HepG2 (cell line): ENCODE measurements at regions not wholly inside any gene's neighbourhood (a gene's known extent, or its start where the extent isn't known, plus 50 kb on each side); places are given as distances from the start of the nearest gene placed in this dataset.

ENCODE experiments used
- ATF7-NPFF ChIP-seq: sonication (generic); formaldehyde crosslinking; IDR thresholded peaks from 2 replicates; pipeline ENCODE4 v1.8.1; 2023; ENCODE audit warnings: mild to moderate bottlenecking, low read depth, missing genetic modification reagents, moderate library complexity
- CBX2 ChIP-seq, 2 experiments: fragments of 200-600 bp in 1 of 2; sonication (generic); formaldehyde crosslinking in 1 of 2; IDR thresholded peaks; 2 replicates each; pipeline versions ENCODE4 v1.7.0 to v1.8.1; 2018 to 2022; ENCODE audit warnings: low read depth in 2 of 2, low read length in 1 of 2, mild to moderate bottlenecking in 1 of 2, missing genetic modification reagents in 1 of 2
- EHMT2 ChIP-seq: fragments of 200-600 bp; sonication (generic); IDR thresholded peaks from 2 replicates; pipeline ENCODE4 v1.7.0; 2017; ENCODE audit warnings: antibody characterized with exemption, low read depth, low read length, borderline replicate concordance
- HES4 ChIP-seq: sonication (generic); formaldehyde crosslinking; IDR thresholded peaks from 2 replicates; pipeline ENCODE4 v1.9.0; 2021; ENCODE audit warnings: mild to moderate bottlenecking, missing genetic modification reagents, borderline replicate concordance
- KAT2B ChIP-seq: fragments of 150-350 bp; IDR thresholded peaks from 2 replicates; pipeline ENCODE4 v1.6.1; 2014; ENCODE audit warnings: low read depth, low read length, borderline replicate concordance
- MEF2D ChIP-seq: sonication (generic); formaldehyde crosslinking; IDR thresholded peaks from 2 replicates; pipeline ENCODE4 v1.5.1; 2020; ENCODE audit warnings: mild to moderate bottlenecking, missing genetic modification reagents
- PLRG1 ChIP-seq: fragments of 450-650 bp; conservative IDR thresholded peaks from 2 replicates; pipeline ENCODE4 v1.6.1; 2016
- RAD21 ChIP-seq: fragments of 450-650 bp; formaldehyde crosslinking; IDR thresholded peaks from 2 replicates; pipeline ENCODE4 v1.5.0; 2020; ENCODE audit warnings: mild to moderate bottlenecking
- REPIN1 ChIP-seq: sonication (generic); formaldehyde crosslinking; IDR thresholded peaks from 2 replicates; pipeline ENCODE4 v1.8.0; 2022; ENCODE audit warnings: missing genetic modification reagents, low read depth, mild to moderate bottlenecking, borderline replicate concordance
- ZBED4 ChIP-seq: sonication (generic); formaldehyde crosslinking; IDR thresholded peaks from 2 replicates; pipeline ENCODE4 v1.4.0; 2020; ENCODE audit warnings: missing genetic modification reagents, borderline replicate concordance
- ZNF121 ChIP-seq: sonication (generic); formaldehyde crosslinking; IDR thresholded peaks from 2 replicates; pipeline ENCODE4 v1.5.0; 2020; ENCODE audit warnings: mild to moderate bottlenecking, missing genetic modification reagents
- ZNF138 ChIP-seq: sonication (generic); formaldehyde crosslinking; IDR thresholded peaks from 2 replicates; pipeline ENCODE4 v1.5.0; 2020; ENCODE audit warnings: mild to moderate bottlenecking, low read depth, missing genetic modification reagents
- ZNF230 ChIP-seq: sonication (generic); formaldehyde crosslinking; IDR thresholded peaks from 2 replicates; pipeline ENCODE4 v1.4.0; 2020; ENCODE audit warnings: mild to moderate bottlenecking, missing genetic modification reagents
- ZNF33A ChIP-seq: sonication (generic); formaldehyde crosslinking; IDR thresholded peaks from 2 replicates; pipeline ENCODE4 v1.5.1; 2020; ENCODE audit warnings: missing genetic modification reagents, mild to moderate bottlenecking, moderate library complexity, borderline replicate concordance
- ZNF556 ChIP-seq: sonication (generic); formaldehyde crosslinking; IDR thresholded peaks from 2 replicates; pipeline ENCODE4 v1.4.0; 2020; ENCODE audit warnings: mild to moderate bottlenecking, missing genetic modification reagents, borderline replicate concordance
- ZSCAN21 ChIP-seq: sonication (generic); formaldehyde crosslinking; IDR thresholded peaks from 2 replicates; pipeline ENCODE4 v1.8.0; 2022; ENCODE audit warnings: mild to moderate bottlenecking, missing genetic modification reagents, moderate library complexity, borderline replicate concordance
- TF ChIP-seq, protein P1 (sequence below): sonication (generic); formaldehyde crosslinking; IDR thresholded peaks from 2 replicates; pipeline ENCODE4 v1.8.1; 2023; ENCODE audit warnings: mild to moderate bottlenecking, missing genetic modification reagents
- TF ChIP-seq, protein P2 (sequence below): sonication (generic); formaldehyde crosslinking; IDR thresholded peaks from 2 replicates; pipeline ENCODE4 v1.8.1; 2022; ENCODE audit warnings: low read depth, mild to moderate bottlenecking, missing genetic modification reagents
- TF ChIP-seq, protein P3 (sequence below): IDR thresholded peaks from 2 replicates; pipeline ENCODE4 v1.6.1; 2016; ENCODE audit warnings: control low read depth

- TF ChIP-seq REPIN1 (CRISPR knock-in tag), result peak; percentile 95
- TF ChIP-seq, protein P1, sequence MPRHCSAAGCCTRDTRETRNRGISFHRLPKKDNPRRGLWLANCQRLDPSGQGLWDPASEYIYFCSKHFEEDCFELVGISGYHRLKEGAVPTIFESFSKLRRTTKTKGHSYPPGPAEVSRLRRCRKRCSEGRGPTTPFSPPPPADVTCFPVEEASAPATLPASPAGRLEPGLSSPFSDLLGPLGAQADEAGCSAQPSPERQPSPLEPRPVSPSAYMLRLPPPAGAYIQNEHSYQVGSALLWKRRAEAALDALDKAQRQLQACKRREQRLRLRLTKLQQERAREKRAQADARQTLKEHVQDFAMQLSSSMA (CRISPR knock-in tag), result 0 out of 2 replicates have a peak, but pooled peaks have one; percentile 58
- peak; percentile 75 for TF ChIP-seq ATF7-NPFF (CRISPR knock-in tag)
- peak; percentile 50; the same call in 1 of the 2 replicates for TF ChIP-seq HES4
- peak; percentile 94 for TF ChIP-seq ZNF121 (CRISPR knock-in tag)
- no peak for TF ChIP-seq EHMT2
- peak; percentile 74 for TF ChIP-seq MEF2D
- TF ChIP-seq CBX2 (IDR thresholded peaks at IDR 0.05; ENCODE audit: low read depth, low read length), result no peak
- no peak for TF ChIP-seq CBX2 (CRISPR knock-in tag; IDR thresholded peaks at IDR 0.05; ENCODE audit: low read depth)
- TF ChIP-seq RAD21 (CRISPR knock-in tag), result peak; percentile 76
- TF ChIP-seq ZSCAN21, result peak; percentile 80; the same call in 1 of the 2 replicates
- peak; percentile 64 for TF ChIP-seq ZNF556 (CRISPR knock-in tag)
- TF ChIP-seq, protein P2, sequence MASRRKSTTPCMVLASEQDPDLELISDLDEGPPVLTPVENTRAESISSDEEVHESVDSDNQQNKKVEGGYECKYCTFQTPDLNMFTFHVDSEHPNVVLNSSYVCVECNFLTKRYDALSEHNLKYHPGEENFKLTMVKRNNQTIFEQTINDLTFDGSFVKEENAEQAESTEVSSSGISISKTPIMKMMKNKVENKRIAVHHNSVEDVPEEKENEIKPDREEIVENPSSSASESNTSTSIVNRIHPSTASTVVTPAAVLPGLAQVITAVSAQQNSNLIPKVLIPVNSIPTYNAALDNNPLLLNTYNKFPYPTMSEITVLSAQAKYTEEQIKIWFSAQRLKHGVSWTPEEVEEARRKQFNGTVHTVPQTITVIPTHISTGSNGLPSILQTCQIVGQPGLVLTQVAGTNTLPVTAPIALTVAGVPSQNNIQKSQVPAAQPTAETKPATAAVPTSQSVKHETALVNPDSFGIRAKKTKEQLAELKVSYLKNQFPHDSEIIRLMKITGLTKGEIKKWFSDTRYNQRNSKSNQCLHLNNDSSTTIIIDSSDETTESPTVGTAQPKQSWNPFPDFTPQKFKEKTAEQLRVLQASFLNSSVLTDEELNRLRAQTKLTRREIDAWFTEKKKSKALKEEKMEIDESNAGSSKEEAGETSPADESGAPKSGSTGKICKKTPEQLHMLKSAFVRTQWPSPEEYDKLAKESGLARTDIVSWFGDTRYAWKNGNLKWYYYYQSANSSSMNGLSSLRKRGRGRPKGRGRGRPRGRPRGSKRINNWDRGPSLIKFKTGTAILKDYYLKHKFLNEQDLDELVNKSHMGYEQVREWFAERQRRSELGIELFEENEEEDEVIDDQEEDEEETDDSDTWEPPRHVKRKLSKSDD, result peak; percentile 62; the same call in 1 of the 2 replicates
- peak; percentile 85 for TF ChIP-seq ZBED4
- TF ChIP-seq PLRG1, result no peak
- TF ChIP-seq ZNF138 (CRISPR knock-in tag), result 0 out of 2 replicates have a peak, but pooled peaks have one; percentile 18
- TF ChIP-seq ZNF230 (CRISPR knock-in tag), result peak; percentile 25
- TF ChIP-seq KAT2B, result no peak
- TF ChIP-seq, protein P3, sequence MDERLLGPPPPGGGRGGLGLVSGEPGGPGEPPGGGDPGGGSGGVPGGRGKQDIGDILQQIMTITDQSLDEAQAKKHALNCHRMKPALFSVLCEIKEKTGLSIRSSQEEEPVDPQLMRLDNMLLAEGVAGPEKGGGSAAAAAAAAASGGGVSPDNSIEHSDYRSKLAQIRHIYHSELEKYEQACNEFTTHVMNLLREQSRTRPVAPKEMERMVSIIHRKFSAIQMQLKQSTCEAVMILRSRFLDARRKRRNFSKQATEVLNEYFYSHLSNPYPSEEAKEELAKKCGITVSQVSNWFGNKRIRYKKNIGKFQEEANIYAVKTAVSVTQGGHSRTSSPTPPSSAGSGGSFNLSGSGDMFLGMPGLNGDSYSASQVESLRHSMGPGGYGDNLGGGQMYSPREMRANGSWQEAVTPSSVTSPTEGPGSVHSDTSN, result no peak
- TF ChIP-seq ZNF33A, result no peak
These were observed 61.7 kb upstream of the PSD2 start (continued) for GRCh38 chr5:139733698-139734538.
